Endothelial cell of hepatic sinusoid (primary cell): ENCODE measurements at regions not wholly inside any gene's neighbourhood (a gene's known extent, or its start where the extent isn't known, plus 50 kb on each side); places are given as distances from the start of the nearest gene placed in this dataset.

ENCODE experiments used
- in situ Hi-C: cut with HindIII; loops from 2 replicates; pipeline ENCODE4 v1.10.0; 2017; ENCODE audit warnings: low sequenced_read_pairs

DNA sequence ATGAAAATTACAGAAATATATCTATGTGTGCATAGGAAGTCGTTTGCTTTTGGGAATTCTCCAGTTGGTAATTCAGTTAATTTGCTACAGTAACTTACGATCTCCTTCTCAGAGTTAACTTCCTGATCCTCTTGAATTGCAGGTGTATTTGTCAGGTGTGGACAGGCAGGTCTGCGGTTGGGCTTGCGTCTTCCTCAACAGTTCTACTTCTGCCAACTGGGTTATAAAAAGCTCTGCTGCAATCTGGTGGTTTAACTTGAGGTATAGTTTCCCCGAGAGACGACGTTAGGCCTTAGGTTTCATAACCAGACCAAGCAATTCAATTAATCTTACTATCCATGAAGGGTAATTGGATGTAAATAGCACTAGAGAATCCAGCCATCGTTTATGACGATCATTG, 88.2 kb downstream of the GABPA start:
- in situ Hi-C loops = no loop called here

DNA sequence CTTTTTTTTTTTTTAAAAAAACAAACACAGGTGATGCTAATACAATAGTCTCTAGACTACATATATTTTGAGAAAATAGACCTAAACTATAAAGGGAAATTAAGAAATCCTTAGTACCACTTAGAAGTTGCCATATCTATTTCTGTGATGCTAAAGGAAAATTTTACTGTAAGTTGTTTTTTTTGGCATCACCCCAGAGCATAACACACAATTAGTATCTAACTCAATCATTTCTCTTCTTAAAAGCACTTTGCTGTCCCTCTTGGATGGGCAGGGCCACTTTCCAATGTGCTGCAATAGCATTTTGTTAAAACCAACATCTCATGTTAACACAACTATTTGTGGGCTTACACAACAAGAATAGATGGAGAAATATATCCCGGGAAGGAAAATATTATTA, 91.9 kb downstream of the GABPA start:
- in situ Hi-C loops = loop anchor here (5.0 kb wide), 1 partner anchor 41 kb away; no protein-coding TSS in a partner anchor

DNA sequence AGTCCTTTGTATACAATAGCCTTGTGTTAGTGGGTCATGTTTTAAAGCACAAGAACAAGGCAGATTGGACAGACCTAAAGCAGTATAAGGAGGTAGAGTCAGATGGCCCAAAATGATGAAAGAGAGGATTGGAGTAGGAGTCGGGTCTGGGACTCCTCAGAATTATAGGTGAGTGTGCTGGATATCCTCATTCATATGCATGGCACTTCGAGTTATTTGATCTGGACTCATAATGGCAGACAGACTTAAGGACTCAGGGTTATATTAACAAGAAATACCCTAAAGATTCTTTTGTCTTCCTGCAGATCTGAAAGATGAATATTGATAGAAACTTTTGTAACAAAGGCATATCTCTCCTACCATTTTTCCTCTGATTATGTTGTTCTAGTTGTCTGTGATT, 92.7 kb downstream of the GABPA start:
- in situ Hi-C loops = loop anchor here (5.0 kb wide), 1 partner anchor 40 kb away; no protein-coding TSS in a partner anchor
